ENCODE measurements at regions not wholly inside any gene's neighbourhood (a gene's known extent, or its start where the extent isn't known, plus 50 kb on each side); places are given as distances from the start of the nearest gene placed in this dataset.

GRCh38 chr12:107978641-107979040 lies 150.4 kb upstream of the WSCD2 start:
- no peaks in the 10 kb centered on the region for H3K4me1 Mint-ChIP-seq (ENCODE audit: low read depth)
- H3K27ac Mint-ChIP-seq, result no peak overlapping the region
- no peak overlapping the region for H3K4me3 Mint-ChIP-seq
- peaks cover 31% of the 10 kb centered on the region for H3K27me3 Mint-ChIP-seq
- H3K36me3 Mint-ChIP-seq (ENCODE audit: low read depth), result no peaks in the 10 kb centered on the region
- peaks cover 8% of the 10 kb centered on the region for H3K9me3 Mint-ChIP-seq

GRCh38 chr12:107983756-107984472 lies 145.2 kb upstream of the WSCD2 start:
- Mint-ChIP-seq H3K27ac (no peak overlapping the region), H3K4me3 (no peak overlapping the region), H3K36me3 (ENCODE audit: low read depth) (no peaks in the 10 kb centered on the region), H3K27me3 (peaks cover 33% of the 10 kb centered on the region), H3K9me3 (no peaks in the 10 kb centered on the region), H3K4me1 (ENCODE audit: low read depth) (no peaks in the 10 kb centered on the region)

GRCh38 chr12:107984973-107985372 lies 144.1 kb upstream of the WSCD2 start:
- Mint-ChIP-seq H3K27me3 (peaks cover 33% of the 10 kb centered on the region), H3K27ac (no peak overlapping the region), H3K4me1 (ENCODE audit: low read depth) (no peaks in the 10 kb centered on the region), H3K9me3 (no peaks in the 10 kb centered on the region), H3K4me3 (no peak overlapping the region), H3K36me3 (ENCODE audit: low read depth) (no peaks in the 10 kb centered on the region)

- no peaks in the 10 kb centered on the region for H3K4me1 Mint-ChIP-seq (ENCODE audit: low read depth)
- H3K36me3 Mint-ChIP-seq (ENCODE audit: low read depth), result no peaks in the 10 kb centered on the region
- H3K4me3 Mint-ChIP-seq, result no peak overlapping the region
- peaks cover 28% of the 10 kb centered on the region for H3K27me3 Mint-ChIP-seq
- H3K9me3 Mint-ChIP-seq, result no peaks in the 10 kb centered on the region
- no peak overlapping the region for H3K27ac Mint-ChIP-seq
These were observed 142.9 kb upstream of the WSCD2 start for GRCh38 chr12:107986183-107986582.

- Mint-ChIP-seq H3K4me3 (no peak overlapping the region), H3K36me3 (ENCODE audit: low read depth) (no peaks in the 10 kb centered on the region), H3K4me1 (ENCODE audit: low read depth) (no peaks in the 10 kb centered on the region), H3K27me3 (peaks cover 31% of the 10 kb centered on the region), H3K27ac (no peak overlapping the region), H3K9me3 (no peaks in the 10 kb centered on the region)
These were observed 138.8 kb upstream of the WSCD2 start for GRCh38 chr12:107990325-107990724.

- no peak overlapping the region for H3K27ac Mint-ChIP-seq
- H3K4me3 Mint-ChIP-seq, result no peak overlapping the region
- no peaks in the 10 kb centered on the region for H3K9me3 Mint-ChIP-seq
- peaks cover 42% of the 10 kb centered on the region for H3K27me3 Mint-ChIP-seq
- H3K4me1 Mint-ChIP-seq (ENCODE audit: low read depth), result no peaks in the 10 kb centered on the region
- H3K36me3 Mint-ChIP-seq (ENCODE audit: low read depth), result no peaks in the 10 kb centered on the region
These were observed 137.1 kb upstream of the WSCD2 start for GRCh38 chr12:107992029-107992428.

GRCh38 chr12:107992870-107993451 lies 136.1 kb upstream of the WSCD2 start:
- no peaks in the 10 kb centered on the region for H3K36me3 Mint-ChIP-seq (ENCODE audit: low read depth)
- H3K27me3 Mint-ChIP-seq, result peaks cover 44% of the 10 kb centered on the region
- H3K27ac Mint-ChIP-seq, result no peak overlapping the region
- H3K4me1 Mint-ChIP-seq (ENCODE audit: low read depth), result no peaks in the 10 kb centered on the region
- no peak overlapping the region for H3K4me3 Mint-ChIP-seq
- no peaks in the 10 kb centered on the region for H3K9me3 Mint-ChIP-seq

GRCh38 chr12:107998863-107999262 lies 130.2 kb upstream of the WSCD2 start:
- Mint-ChIP-seq H3K27me3 (peaks cover 51% of the 10 kb centered on the region), H3K4me3 (no peak overlapping the region), H3K27ac (no peak overlapping the region), H3K4me1 (ENCODE audit: low read depth) (no peaks in the 10 kb centered on the region), H3K9me3 (peaks cover 8% of the 10 kb centered on the region), H3K36me3 (ENCODE audit: low read depth) (no peaks in the 10 kb centered on the region)

GRCh38 chr12:108000111-108000510 lies 129.0 kb upstream of the WSCD2 start:
- Mint-ChIP-seq H3K4me1 (ENCODE audit: low read depth) (no peaks in the 10 kb centered on the region), H3K36me3 (ENCODE audit: low read depth) (no peaks in the 10 kb centered on the region), H3K4me3 (no peak overlapping the region), H3K27me3 (peaks cover 44% of the 10 kb centered on the region), H3K27ac (no peak overlapping the region), H3K9me3 (peaks cover 8% of the 10 kb centered on the region)

GRCh38 chr12:108004319-108004718 lies 124.8 kb upstream of the WSCD2 start:
- Mint-ChIP-seq H3K4me3 (no peak overlapping the region), H3K27ac (no peak overlapping the region), H3K36me3 (ENCODE audit: low read depth) (no peaks in the 10 kb centered on the region), H3K27me3 (peaks cover 13% of the 10 kb centered on the region), H3K9me3 (peaks cover 2% of the 10 kb centered on the region), H3K4me1 (ENCODE audit: low read depth) (no peaks in the 10 kb centered on the region)

- H3K36me3 Mint-ChIP-seq (ENCODE audit: low read depth), result no peaks in the 10 kb centered on the region
- H3K9me3 Mint-ChIP-seq, result no peaks in the 10 kb centered on the region
- H3K27me3 Mint-ChIP-seq, result peaks cover 7% of the 10 kb centered on the region
- no peak overlapping the region for H3K4me3 Mint-ChIP-seq
- H3K4me1 Mint-ChIP-seq (ENCODE audit: low read depth), result no peaks in the 10 kb centered on the region
- no peak overlapping the region for H3K27ac Mint-ChIP-seq
These were observed 120.8 kb upstream of the WSCD2 start for GRCh38 chr12:108008163-108008905.

GRCh38 chr12:108009442-108010070 lies 119.5 kb upstream of the WSCD2 start:
- no peaks in the 10 kb centered on the region for H3K4me1 Mint-ChIP-seq (ENCODE audit: low read depth)
- no peak overlapping the region for H3K27ac Mint-ChIP-seq
- H3K27me3 Mint-ChIP-seq, result peaks cover 5% of the 10 kb centered on the region
- H3K9me3 Mint-ChIP-seq, result no peaks in the 10 kb centered on the region
- no peaks in the 10 kb centered on the region for H3K36me3 Mint-ChIP-seq (ENCODE audit: low read depth)
- no peak overlapping the region for H3K4me3 Mint-ChIP-seq

GRCh38 chr12:108016022-108016564 lies 113.0 kb upstream of the WSCD2 start:
- no peaks in the 10 kb centered on the region for H3K36me3 Mint-ChIP-seq (ENCODE audit: low read depth)
- no peak overlapping the region for H3K27ac Mint-ChIP-seq
- no peaks in the 10 kb centered on the region for H3K4me1 Mint-ChIP-seq (ENCODE audit: low read depth)
- H3K4me3 Mint-ChIP-seq, result no peak overlapping the region
- H3K27me3 Mint-ChIP-seq, result peaks cover 8% of the 10 kb centered on the region
- no peaks in the 10 kb centered on the region for H3K9me3 Mint-ChIP-seq

- Mint-ChIP-seq H3K4me1 (ENCODE audit: low read depth) (no peaks in the 10 kb centered on the region), H3K4me3 (no peak overlapping the region), H3K27me3 (peaks cover 8% of the 10 kb centered on the region), H3K9me3 (no peaks in the 10 kb centered on the region), H3K36me3 (ENCODE audit: low read depth) (no peaks in the 10 kb centered on the region), H3K27ac (no peak overlapping the region)
These were observed 111.5 kb upstream of the WSCD2 start for GRCh38 chr12:108017472-108018057.
